ENCODE measurements at regions not wholly inside any gene's neighbourhood (a gene's known extent, or its start where the extent isn't known, plus 50 kb on each side); places are given as distances from the start of the nearest gene placed in this dataset.

GRCh38 chr3:110253794-110254193 is 817.8 kb upstream of the NECTIN3 start:
- H2AFZ ChIP-seq (ENCODE audit: low read length) = no peak overlapping the region

More at GRCh38 chr3:110253794-110254193, 817.8 kb upstream of the NECTIN3 start:
- Histone ChIP-seq H3K4me2 (ENCODE audit: insufficient read depth, insufficient read length, low read length) (no peak overlapping the region), H2BK20ac (ENCODE audit: low read depth, low read length, poor library complexity, severe bottlenecking) (no peak overlapping the region), H2AK5ac (ENCODE audit: insufficient read length, low read length) (no peak overlapping the region), H2BK15ac (ENCODE audit: low read depth, low read length) (no peak overlapping the region), H3K14ac (ENCODE audit: insufficient read depth, low read length) (no peak overlapping the region), H4K91ac (ENCODE audit: insufficient read length, low read depth, low read length) (no peak overlapping the region), H3K9ac (ENCODE audit: extremely low read depth, insufficient read length, low read length) (no peak overlapping the region), H3K79me1 (ENCODE audit: insufficient read depth, low read depth, low read length, poor library complexity, severe bottlenecking) (no peaks in the 10 kb centered on the region), H2BK5ac (ENCODE audit: insufficient read length, low read length) (no peak overlapping the region), H3K4me1 (ENCODE audit: insufficient read depth, low read length) (no peaks in the 10 kb centered on the region), H3K23me2 (ENCODE audit: insufficient read length, low read depth, low read length, poor library complexity, severe bottlenecking) (no peaks in the 10 kb centered on the region), H4K5ac (ENCODE audit: insufficient read length, low read depth, low read length) (no peak overlapping the region), H3K23ac (ENCODE audit: insufficient read length, low read depth, low read length) (no peak overlapping the region), H2BK120ac (ENCODE audit: low read depth, low read length, poor library complexity, severe bottlenecking) (no peak overlapping the region), H3K4ac (ENCODE audit: low read depth, low read length) (no peak overlapping the region), H3K79me2 (ENCODE audit: insufficient read depth, low read length) (no peaks in the 10 kb centered on the region), H4K8ac (replicated peaks; ENCODE audit: insufficient read length, low read depth, low read length) (no peak overlapping the region), H2BK12ac (ENCODE audit: insufficient read length, low read depth, low read length) (no peak overlapping the region), H3K27me3 (ENCODE audit: insufficient read depth, low read length) (no peaks in the 10 kb centered on the region), H3K9me3 (ENCODE audit: control insufficient read depth, low read depth, low read length) (no peaks in the 10 kb centered on the region), H3K18ac (ENCODE audit: insufficient read length, low read depth, low read length) (no peak overlapping the region), H3K27ac (ENCODE audit: insufficient read length, low read depth, low read length) (no peak overlapping the region), H3T11ph (ENCODE audit: low read length) (no peak overlapping the region), H3K56ac (ENCODE audit: insufficient read length, low read depth, low read length) (no peak overlapping the region), H4K20me1 (ENCODE audit: control insufficient read depth, insufficient read depth, insufficient read length) (no peaks in the 10 kb centered on the region)
- no peak for DNase-seq
- WGBS (ENCODE audit: extremely low coverage, insufficient read length, low lambda C conversion rate) = no CpG with 5 or more reads among the region's 2 CpGs
- Mint-ChIP-seq H3K4me1 (no peaks in the 10 kb centered on the region), H3K27ac (no peak overlapping the region), H3K36me3 (ENCODE audit: insufficient read depth in 1 of 3, low read depth in 3 of 3) (peaks cover 0 to 1% (median 0%) of the 10 kb centered on the region in 3 experiments; a peak in 3 of 7 replicates), H3K27me3 (ENCODE audit: low read depth) (no peaks in the 10 kb centered on the region), H3K9me3 (peaks cover 0 to 3% of the 10 kb centered on the region in 2 experiments; a peak in 1 of 5 replicates), H3K4me3 (no peak overlapping the region)
- TF ChIP-seq CTCF (conservative IDR thresholded peaks at IDR 0.05) = no peak

All from H9 (cell line).